Calu3 (cell line): ENCODE measurements at regions not wholly inside any gene's neighbourhood (a gene's known extent, or its start where the extent isn't known, plus 50 kb on each side); places are given as distances from the start of the nearest gene placed in this dataset.

Experiments used
- BruUV-seq: library from RNA; stranded (reverse); fragments of 400-500 nt; replicated peaks from 2 replicates; lab custom pipeline; 2021; lab: Mats Ljungman, UMichigan
- CTCF ChIA-PET: fragments of 300-600 bp; sonication (Branson Sonifier 250); formaldehyde crosslinking; loops from one replicate; lab custom pipeline; 2022; ENCODE audit warnings: antibody characterized with exemption; lab: Charles Lee
- DNase-seq: peaks from one replicate; pipeline ENCODE4 v3.0.0; 2022
- H3K27ac Mint-ChIP-seq: one replicate; pipeline ENCODE4 v1.8.0; 2022; ENCODE audit warnings: mixed read lengths; ENCODE audit not compliant: unreplicated experiment
- H3K27me3 Mint-ChIP-seq: one replicate; pipeline ENCODE4 v1.8.0; 2022; ENCODE audit warnings: mixed read lengths; ENCODE audit not compliant: unreplicated experiment
- H3K36me3 Mint-ChIP-seq: one replicate; pipeline ENCODE4 v1.8.0; 2022; ENCODE audit warnings: mild to moderate bottlenecking, moderate library complexity, mixed read lengths; ENCODE audit not compliant: insufficient read depth, unreplicated experiment
- H3K4me1 Mint-ChIP-seq: one replicate; pipeline ENCODE4 v1.8.0; 2022; ENCODE audit warnings: mild to moderate bottlenecking, low read depth, mixed read lengths; ENCODE audit not compliant: unreplicated experiment
- H3K4me3 Mint-ChIP-seq: one replicate; pipeline ENCODE4 v1.8.0; 2022; ENCODE audit warnings: mild to moderate bottlenecking, low read depth, moderate library complexity, mixed read lengths; ENCODE audit not compliant: unreplicated experiment
- H3K9me3 Mint-ChIP-seq: one replicate; pipeline ENCODE4 v1.8.0; 2022; ENCODE audit warnings: low read depth, mixed read lengths; ENCODE audit not compliant: unreplicated experiment
- intact Hi-C: fragments of 100-400 bp; cut with micrococcal nuclease; formaldehyde crosslinking; loops from one replicate; pipeline ENCODE4 v1.10.0; 2022; ENCODE audit not compliant: unreplicated experiment
- TF ChIP-seq, protein P1 (sequence below): fragments of 200-600 bp; IDR thresholded peaks from one replicate; pipeline ENCODE4 v1.8.0; 2022; ENCODE audit warnings: antibody characterized with exemption; ENCODE audit not compliant: unreplicated experiment

GRCh38 chr3:31184261-31185061, 290.0 kb upstream of the GADL1 start:
- no peaks in the 10 kb centered on the region for H3K4me1 Mint-ChIP-seq
- TF ChIP-seq, protein P1, sequence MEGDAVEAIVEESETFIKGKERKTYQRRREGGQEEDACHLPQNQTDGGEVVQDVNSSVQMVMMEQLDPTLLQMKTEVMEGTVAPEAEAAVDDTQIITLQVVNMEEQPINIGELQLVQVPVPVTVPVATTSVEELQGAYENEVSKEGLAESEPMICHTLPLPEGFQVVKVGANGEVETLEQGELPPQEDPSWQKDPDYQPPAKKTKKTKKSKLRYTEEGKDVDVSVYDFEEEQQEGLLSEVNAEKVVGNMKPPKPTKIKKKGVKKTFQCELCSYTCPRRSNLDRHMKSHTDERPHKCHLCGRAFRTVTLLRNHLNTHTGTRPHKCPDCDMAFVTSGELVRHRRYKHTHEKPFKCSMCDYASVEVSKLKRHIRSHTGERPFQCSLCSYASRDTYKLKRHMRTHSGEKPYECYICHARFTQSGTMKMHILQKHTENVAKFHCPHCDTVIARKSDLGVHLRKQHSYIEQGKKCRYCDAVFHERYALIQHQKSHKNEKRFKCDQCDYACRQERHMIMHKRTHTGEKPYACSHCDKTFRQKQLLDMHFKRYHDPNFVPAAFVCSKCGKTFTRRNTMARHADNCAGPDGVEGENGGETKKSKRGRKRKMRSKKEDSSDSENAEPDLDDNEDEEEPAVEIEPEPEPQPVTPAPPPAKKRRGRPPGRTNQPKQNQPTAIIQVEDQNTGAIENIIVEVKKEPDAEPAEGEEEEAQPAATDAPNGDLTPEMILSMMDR, result no peak
- H3K27me3 Mint-ChIP-seq, result no peaks in the 10 kb centered on the region
- no peaks in the 10 kb centered on the region for H3K36me3 Mint-ChIP-seq
- DNase-seq, result no peak
- BruUV-seq, result no TSS peak
- H3K27ac Mint-ChIP-seq, result no peak overlapping the region
- no peak overlapping the region for H3K4me3 Mint-ChIP-seq
- CTCF ChIA-PET, result no interaction called here
- H3K9me3 Mint-ChIP-seq, result peaks cover 2% of the 10 kb centered on the region
- intact Hi-C loops, result no loop called here

DNA sequence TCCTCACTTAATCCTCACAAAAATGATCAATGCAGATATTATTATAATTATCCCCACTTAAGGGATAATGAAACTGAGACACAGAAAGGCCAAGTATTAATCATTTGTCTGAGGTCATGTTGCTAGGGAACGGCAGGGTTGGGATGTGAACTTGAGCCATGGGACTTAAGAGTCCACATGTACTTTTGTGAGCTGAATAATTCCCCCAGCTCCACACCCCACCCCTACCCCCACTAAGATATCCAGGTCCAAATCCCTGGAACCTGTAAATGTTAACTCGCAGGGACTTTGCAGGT, 290.5 kb upstream of the GADL1 start:
- Mint-ChIP-seq H3K9me3 (peaks cover 2% of the 10 kb centered on the region), H3K27me3 (no peaks in the 10 kb centered on the region), H3K27ac (no peak overlapping the region), H3K36me3 (no peaks in the 10 kb centered on the region), H3K4me3 (no peak overlapping the region), H3K4me1 (no peaks in the 10 kb centered on the region)
- no peak for DNase-seq
- TF ChIP-seq, protein P1, result no peak
- CTCF ChIA-PET, result no interaction called here
- intact Hi-C loops, result no loop called here
- BruUV-seq, result no TSS peak

DNA sequence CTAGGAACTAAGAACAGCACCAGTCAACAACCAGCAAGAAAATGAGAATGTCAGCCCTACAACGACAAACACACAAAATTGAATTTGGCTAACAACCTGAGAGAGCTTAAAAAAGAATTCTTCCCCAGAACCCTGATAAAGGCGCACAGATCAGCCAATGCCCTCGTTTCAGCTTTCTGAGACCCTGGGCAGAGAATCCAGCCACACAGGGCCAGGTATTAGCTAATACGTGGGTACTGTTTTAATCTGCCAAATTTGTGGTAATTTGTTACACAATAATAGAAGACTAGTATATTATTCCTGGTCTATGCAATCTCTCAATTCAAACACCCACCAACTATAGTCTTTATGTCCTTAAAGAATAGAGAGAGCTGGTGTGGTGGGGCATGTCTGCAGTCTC, 291.6 kb upstream of the GADL1 start:
- Mint-ChIP-seq H3K4me1 (no peaks in the 10 kb centered on the region), H3K9me3 (no peaks in the 10 kb centered on the region), H3K4me3 (no peak overlapping the region), H3K27ac (no peak overlapping the region), H3K36me3 (no peaks in the 10 kb centered on the region), H3K27me3 (no peaks in the 10 kb centered on the region)
- intact Hi-C loops, result no loop called here
- DNase-seq, result no peak
- CTCF ChIA-PET, result no interaction called here
- TF ChIP-seq, protein P1, result no peak
- BruUV-seq, result no TSS peak

DNA sequence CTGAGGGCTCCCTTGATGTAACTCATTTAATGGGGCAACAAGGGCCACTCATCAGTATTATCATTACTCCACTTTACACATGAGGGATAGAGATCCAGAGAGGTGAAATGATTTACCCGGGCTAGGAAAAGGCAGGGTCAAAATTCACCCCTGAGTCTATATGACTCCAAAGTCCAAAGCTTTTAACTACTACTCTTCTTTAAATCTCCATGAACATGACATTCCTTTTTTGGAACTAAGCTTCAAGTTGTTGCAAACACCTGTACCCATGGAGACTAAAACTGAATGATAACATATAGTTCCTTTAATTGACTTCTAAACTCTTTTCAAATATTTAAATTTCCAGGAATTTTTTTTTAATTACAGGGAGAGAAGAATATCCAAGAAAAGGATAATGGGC, 292.9 kb upstream of the GADL1 start:
- TF ChIP-seq, protein P1, result no peak
- Mint-ChIP-seq H3K9me3 (no peaks in the 10 kb centered on the region), H3K4me3 (no peak overlapping the region), H3K27me3 (no peaks in the 10 kb centered on the region), H3K36me3 (no peaks in the 10 kb centered on the region), H3K27ac (no peak overlapping the region), H3K4me1 (no peaks in the 10 kb centered on the region)
- DNase-seq, result no peak
- intact Hi-C loops, result no loop called here
- BruUV-seq, result no TSS peak
- CTCF ChIA-PET, result interaction anchor here (0.7 kb wide), 1 partner anchor 295 kb away, joined by 4 read pairs; no protein-coding TSS in a partner anchor
